Stimulated activated memory B cell treated with anti-CD40 and anti-IgM and Interleukin-4, amounts not matched to agents 10 μg/mL and 1 μg/mL and 100 μg/mL, for 72 hours (primary cell): ENCODE measurements at regions not wholly inside any gene's neighbourhood (a gene's known extent, or its start where the extent isn't known, plus 50 kb on each side); places are given as distances from the start of the nearest gene placed in this dataset.

ENCODE experiments used
- ATAC-seq: fragments of 150-1000 bp; cut with Tn5 transposase; 2 replicates; pipeline ENCODE4 v1.10.0; 2021
- H3K27ac Mint-ChIP-seq: one replicate; pipeline ENCODE4 v1.8.0; 2022; ENCODE audit warnings: mild to moderate bottlenecking, mixed read lengths
- H3K27me3 Mint-ChIP-seq: one replicate; pipeline ENCODE4 v1.8.0; 2022; ENCODE audit warnings: mixed read lengths
- H3K36me3 Mint-ChIP-seq: one replicate; pipeline ENCODE4 v1.8.0; 2022; ENCODE audit warnings: mixed read lengths
- H3K4me1 Mint-ChIP-seq: one replicate; pipeline ENCODE4 v1.8.0; 2022; ENCODE audit warnings: mixed read lengths
- H3K4me3 Mint-ChIP-seq: one replicate; pipeline ENCODE4 v1.8.0; 2022; ENCODE audit warnings: mild to moderate bottlenecking, moderate library complexity, mixed read lengths
- H3K9me3 Mint-ChIP-seq: one replicate; pipeline ENCODE4 v1.8.0; 2022; ENCODE audit warnings: mixed read lengths

GRCh38 chr5:5799826-5800225, 377.3 kb downstream of the ICE1 start:
- peak; percentile 49 for ATAC-seq
- H3K27ac Mint-ChIP-seq: no peak overlapping the region
- H3K27me3 Mint-ChIP-seq: no peaks in the 10 kb centered on the region
- H3K9me3 Mint-ChIP-seq: peaks cover 2% of the 10 kb centered on the region
- no peak overlapping the region for H3K4me3 Mint-ChIP-seq
- peaks cover 5% of the 10 kb centered on the region for H3K4me1 Mint-ChIP-seq
- H3K36me3 Mint-ChIP-seq: no peaks in the 10 kb centered on the region

- no peaks in the 10 kb centered on the region for H3K36me3 Mint-ChIP-seq
- H3K27ac Mint-ChIP-seq: no peak overlapping the region
- no peak for ATAC-seq
- H3K27me3 Mint-ChIP-seq: no peaks in the 10 kb centered on the region
- peaks cover 2% of the 10 kb centered on the region for H3K9me3 Mint-ChIP-seq
- no peak overlapping the region for H3K4me3 Mint-ChIP-seq
- peaks cover 6% of the 10 kb centered on the region for H3K4me1 Mint-ChIP-seq
Measured at GRCh38 chr5:5799229-5799628, 376.8 kb downstream of the ICE1 start.

GRCh38 chr5:5798462-5798861, 376.0 kb downstream of the ICE1 start:
- no peak for ATAC-seq
- H3K27ac Mint-ChIP-seq: no peak overlapping the region
- H3K4me3 Mint-ChIP-seq: no peak overlapping the region
- peaks cover 2% of the 10 kb centered on the region for H3K9me3 Mint-ChIP-seq
- H3K27me3 Mint-ChIP-seq: no peaks in the 10 kb centered on the region
- H3K4me1 Mint-ChIP-seq: peaks cover 14% of the 10 kb centered on the region
- H3K36me3 Mint-ChIP-seq: no peaks in the 10 kb centered on the region

GRCh38 chr5:5798041-5798440, 375.6 kb downstream of the ICE1 start:
- Mint-ChIP-seq H3K9me3 (peaks cover 2% of the 10 kb centered on the region), H3K4me1 (peaks cover 18% of the 10 kb centered on the region), H3K27ac (no peak overlapping the region), H3K36me3 (no peaks in the 10 kb centered on the region), H3K27me3 (no peaks in the 10 kb centered on the region), H3K4me3 (no peak overlapping the region)
- ATAC-seq: no peak

- H3K36me3 Mint-ChIP-seq: no peaks in the 10 kb centered on the region
- no peak overlapping the region for H3K27ac Mint-ChIP-seq
- H3K9me3 Mint-ChIP-seq: no peaks in the 10 kb centered on the region
- peaks cover 18% of the 10 kb centered on the region for H3K4me1 Mint-ChIP-seq
- H3K27me3 Mint-ChIP-seq: no peaks in the 10 kb centered on the region
- no peak overlapping the region for H3K4me3 Mint-ChIP-seq
- ATAC-seq: no peak
Measured at GRCh38 chr5:5795074-5795771, 372.7 kb downstream of the ICE1 start.

GRCh38 chr5:5794118-5794560, 371.7 kb downstream of the ICE1 start:
- no peaks in the 10 kb centered on the region for H3K9me3 Mint-ChIP-seq
- H3K36me3 Mint-ChIP-seq: no peaks in the 10 kb centered on the region
- H3K27me3 Mint-ChIP-seq: no peaks in the 10 kb centered on the region
- no peak overlapping the region for H3K4me3 Mint-ChIP-seq
- no peak for ATAC-seq
- peaks cover 13% of the 10 kb centered on the region for H3K4me1 Mint-ChIP-seq
- H3K27ac Mint-ChIP-seq: no peak overlapping the region

GRCh38 chr5:5793242-5794117, 371.0 kb downstream of the ICE1 start:
- ATAC-seq: peak; percentile 39
- no peak overlapping the region for H3K27ac Mint-ChIP-seq

GRCh38 chr5:5792106-5792505, 369.6 kb downstream of the ICE1 start:
- Mint-ChIP-seq H3K27ac (peak overlapping the region; percentile 11), H3K4me3 (no peak overlapping the region)

More at GRCh38 chr5:5793242-5794117, 371.0 kb downstream of the ICE1 start:
- Mint-ChIP-seq H3K9me3 (no peaks in the 10 kb centered on the region), H3K4me3 (no peak overlapping the region), H3K4me1 (peaks cover 13% of the 10 kb centered on the region), H3K27me3 (no peaks in the 10 kb centered on the region), H3K36me3 (no peaks in the 10 kb centered on the region)

GRCh38 chr5:5788793-5789192, 366.3 kb downstream of the ICE1 start:
- Mint-ChIP-seq H3K27me3 (no peaks in the 10 kb centered on the region), H3K4me3 (no peak overlapping the region), H3K4me1 (peaks cover 8% of the 10 kb centered on the region), H3K9me3 (peaks cover 9% of the 10 kb centered on the region), H3K27ac (no peak overlapping the region), H3K36me3 (peaks cover 13% of the 10 kb centered on the region)
- ATAC-seq: peak; percentile 47

More at GRCh38 chr5:5792106-5792505, 369.6 kb downstream of the ICE1 start:
- Mint-ChIP-seq H3K9me3 (peaks cover 6% of the 10 kb centered on the region), H3K27me3 (no peaks in the 10 kb centered on the region), H3K4me1 (peaks cover 13% of the 10 kb centered on the region), H3K36me3 (peaks cover 5% of the 10 kb centered on the region)
- no peak for ATAC-seq

GRCh38 chr5:5787373-5787772, 364.9 kb downstream of the ICE1 start:
- Mint-ChIP-seq H3K27ac (no peak overlapping the region), H3K4me1 (no peaks in the 10 kb centered on the region), H3K4me3 (no peak overlapping the region), H3K27me3 (no peaks in the 10 kb centered on the region), H3K36me3 (peaks cover 13% of the 10 kb centered on the region), H3K9me3 (peaks cover 9% of the 10 kb centered on the region)
- ATAC-seq: no peak

- no peak for ATAC-seq
- Mint-ChIP-seq H3K4me3 (no peak overlapping the region), H3K9me3 (peaks cover 9% of the 10 kb centered on the region), H3K4me1 (no peaks in the 10 kb centered on the region), H3K27me3 (no peaks in the 10 kb centered on the region), H3K27ac (no peak overlapping the region), H3K36me3 (peaks cover 13% of the 10 kb centered on the region)
Measured at GRCh38 chr5:5784101-5784500, 361.6 kb downstream of the ICE1 start.

GRCh38 chr5:5783021-5783420, 360.5 kb downstream of the ICE1 start:
- H3K4me1 Mint-ChIP-seq: no peaks in the 10 kb centered on the region
- ATAC-seq: no peak
- H3K27me3 Mint-ChIP-seq: no peaks in the 10 kb centered on the region
- H3K4me3 Mint-ChIP-seq: no peak overlapping the region
- peaks cover 9% of the 10 kb centered on the region for H3K9me3 Mint-ChIP-seq
- no peak overlapping the region for H3K27ac Mint-ChIP-seq
- peaks cover 13% of the 10 kb centered on the region for H3K36me3 Mint-ChIP-seq

- Mint-ChIP-seq H3K9me3 (peaks cover 6% of the 10 kb centered on the region), H3K27me3 (no peaks in the 10 kb centered on the region), H3K4me1 (no peaks in the 10 kb centered on the region), H3K27ac (no peak overlapping the region), H3K36me3 (peaks cover 11% of the 10 kb centered on the region), H3K4me3 (no peak overlapping the region)
- ATAC-seq: no peak
Measured at GRCh38 chr5:5782402-5782801, 359.9 kb downstream of the ICE1 start.

- H3K36me3 Mint-ChIP-seq: peaks cover under 1% of the 10 kb centered on the region
- no peaks in the 10 kb centered on the region for H3K9me3 Mint-ChIP-seq
- ATAC-seq: no peak
- no peaks in the 10 kb centered on the region for H3K27me3 Mint-ChIP-seq
- H3K4me1 Mint-ChIP-seq: no peaks in the 10 kb centered on the region
- H3K27ac Mint-ChIP-seq: no peak overlapping the region
- no peak overlapping the region for H3K4me3 Mint-ChIP-seq
Measured at GRCh38 chr5:5781335-5781734, 358.9 kb downstream of the ICE1 start.

- no peaks in the 10 kb centered on the region for H3K27me3 Mint-ChIP-seq
- no peak overlapping the region for H3K27ac Mint-ChIP-seq
- no peaks in the 10 kb centered on the region for H3K36me3 Mint-ChIP-seq
- H3K4me3 Mint-ChIP-seq: no peak overlapping the region
- no peak for ATAC-seq
- H3K9me3 Mint-ChIP-seq: no peaks in the 10 kb centered on the region
- H3K4me1 Mint-ChIP-seq: no peaks in the 10 kb centered on the region
Measured at GRCh38 chr5:5780253-5780652, 357.8 kb downstream of the ICE1 start.

GRCh38 chr5:5777013-5777412, 354.5 kb downstream of the ICE1 start:
- H3K4me3 Mint-ChIP-seq: no peak overlapping the region
- ATAC-seq: no peak
- peaks cover 19% of the 10 kb centered on the region for H3K4me1 Mint-ChIP-seq
- no peaks in the 10 kb centered on the region for H3K27me3 Mint-ChIP-seq
- H3K9me3 Mint-ChIP-seq: peaks cover 4% of the 10 kb centered on the region
- H3K36me3 Mint-ChIP-seq: peaks cover 5% of the 10 kb centered on the region
- H3K27ac Mint-ChIP-seq: no peak overlapping the region
